Neural crest cell (in vitro differentiated cells): ENCODE measurements at regions not wholly inside any gene's neighbourhood (a gene's known extent, or its start where the extent isn't known, plus 50 kb on each side); places are given as distances from the start of the nearest gene placed in this dataset.

Source experiments
- DNase-seq: peaks from one replicate; pipeline ENCODE4 v3.0.0; 2021; ENCODE audit warnings: low read depth, mixed read lengths, low spot score
- H3K27ac Mint-ChIP-seq: one replicate; pipeline ENCODE4 v1.8.0; 2021; ENCODE audit warnings: mild to moderate bottlenecking, mixed read lengths; ENCODE audit not compliant: unreplicated experiment
- H3K27me3 Mint-ChIP-seq: 2 replicates; pipeline ENCODE4 v1.8.0; 2021; ENCODE audit warnings: low read depth, mild to moderate bottlenecking, mixed read lengths
- H3K36me3 Mint-ChIP-seq: 2 replicates; pipeline ENCODE4 v1.8.0; 2021; ENCODE audit warnings: low read depth, mild to moderate bottlenecking, mixed read lengths
- H3K4me1 Mint-ChIP-seq: 2 replicates; pipeline ENCODE4 v1.8.0; 2021; ENCODE audit warnings: mixed read lengths
- H3K4me3 Mint-ChIP-seq: one replicate; pipeline ENCODE4 v1.8.0; 2021; ENCODE audit warnings: mild to moderate bottlenecking, mixed read lengths
- H3K9me3 Mint-ChIP-seq: 2 replicates; pipeline ENCODE4 v1.8.0; 2021; ENCODE audit warnings: mixed read lengths
- TF ChIP-seq, protein P1 (sequence below): fragments of 200-600 bp; sonication (generic); conservative IDR thresholded peaks from 2 replicates; pipeline ENCODE4 v1.5.0; 2021; ENCODE audit warnings: antibody characterized with exemption, mild to moderate bottlenecking

DNA sequence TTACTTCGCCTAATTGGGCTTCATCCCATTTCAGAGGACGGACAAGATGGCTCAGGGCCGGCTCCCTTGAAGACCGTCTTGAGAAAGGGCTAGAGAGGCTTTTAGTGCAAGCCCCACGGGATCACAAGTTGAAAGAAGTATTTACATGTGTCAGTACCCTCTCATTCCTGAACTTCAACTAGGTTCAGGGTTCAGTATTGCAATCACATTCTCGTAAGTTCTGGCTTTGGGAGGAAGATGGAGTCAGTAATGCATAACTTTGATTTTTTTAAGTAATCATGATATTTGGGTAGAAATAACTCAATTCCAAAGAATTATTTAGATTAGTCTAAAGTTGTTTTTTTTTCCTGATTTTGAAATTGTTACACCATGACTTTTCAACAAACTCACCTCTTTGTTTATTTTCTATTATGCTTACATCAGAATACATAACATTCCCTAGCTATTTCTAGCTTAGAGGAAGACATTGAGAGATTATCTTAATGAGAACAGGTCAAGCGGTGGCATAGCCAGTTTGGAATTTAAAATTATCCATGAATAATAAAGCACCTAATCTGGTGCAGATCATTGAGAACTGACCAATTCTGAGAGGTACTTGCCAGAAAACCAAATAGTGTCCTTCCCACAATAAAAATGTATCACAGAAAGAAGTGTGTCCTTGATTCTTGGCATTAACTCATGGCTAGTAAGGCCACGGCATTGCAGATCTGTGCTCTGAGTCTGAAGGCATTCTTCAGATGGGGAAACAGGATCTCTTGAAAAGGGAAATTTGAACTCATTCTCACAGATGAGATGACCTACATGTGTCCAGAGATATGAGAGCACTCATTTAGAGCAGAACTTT, 92.1 kb upstream of the BLID start:
- TF ChIP-seq, protein P1, sequence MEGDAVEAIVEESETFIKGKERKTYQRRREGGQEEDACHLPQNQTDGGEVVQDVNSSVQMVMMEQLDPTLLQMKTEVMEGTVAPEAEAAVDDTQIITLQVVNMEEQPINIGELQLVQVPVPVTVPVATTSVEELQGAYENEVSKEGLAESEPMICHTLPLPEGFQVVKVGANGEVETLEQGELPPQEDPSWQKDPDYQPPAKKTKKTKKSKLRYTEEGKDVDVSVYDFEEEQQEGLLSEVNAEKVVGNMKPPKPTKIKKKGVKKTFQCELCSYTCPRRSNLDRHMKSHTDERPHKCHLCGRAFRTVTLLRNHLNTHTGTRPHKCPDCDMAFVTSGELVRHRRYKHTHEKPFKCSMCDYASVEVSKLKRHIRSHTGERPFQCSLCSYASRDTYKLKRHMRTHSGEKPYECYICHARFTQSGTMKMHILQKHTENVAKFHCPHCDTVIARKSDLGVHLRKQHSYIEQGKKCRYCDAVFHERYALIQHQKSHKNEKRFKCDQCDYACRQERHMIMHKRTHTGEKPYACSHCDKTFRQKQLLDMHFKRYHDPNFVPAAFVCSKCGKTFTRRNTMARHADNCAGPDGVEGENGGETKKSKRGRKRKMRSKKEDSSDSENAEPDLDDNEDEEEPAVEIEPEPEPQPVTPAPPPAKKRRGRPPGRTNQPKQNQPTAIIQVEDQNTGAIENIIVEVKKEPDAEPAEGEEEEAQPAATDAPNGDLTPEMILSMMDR, result no peak
- H3K27ac Mint-ChIP-seq, result no peak overlapping the region
- H3K4me1 Mint-ChIP-seq, result peaks cover 8% of the 10 kb centered on the region
- no peak for DNase-seq
- no peak overlapping the region for H3K4me3 Mint-ChIP-seq
- H3K9me3 Mint-ChIP-seq, result peaks cover 3% of the 10 kb centered on the region
- H3K36me3 Mint-ChIP-seq, result no peaks in the 10 kb centered on the region
- H3K27me3 Mint-ChIP-seq, result peaks cover 11% of the 10 kb centered on the region

DNA sequence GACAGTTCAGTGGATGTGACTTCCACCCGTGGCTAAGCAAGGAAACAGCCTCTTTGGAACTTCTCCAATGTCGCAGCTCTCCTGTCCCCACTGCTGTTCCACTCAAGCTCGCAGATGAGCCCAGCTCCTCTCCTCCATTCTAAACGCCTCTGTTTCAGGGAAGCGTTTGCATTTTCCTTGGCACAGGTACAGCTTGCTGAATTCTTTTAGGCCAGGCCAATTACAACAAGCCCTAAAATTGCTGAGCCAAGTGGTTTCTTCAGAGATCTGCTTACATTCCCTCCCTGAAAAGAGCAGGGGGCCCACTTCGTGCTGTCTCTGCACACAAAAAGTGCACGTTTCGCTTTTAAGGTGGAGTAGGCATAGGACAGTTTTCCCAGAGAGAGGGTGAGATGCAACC, 91.5 kb upstream of the BLID start:
- peaks cover 14% of the 10 kb centered on the region for H3K4me1 Mint-ChIP-seq

DNA sequence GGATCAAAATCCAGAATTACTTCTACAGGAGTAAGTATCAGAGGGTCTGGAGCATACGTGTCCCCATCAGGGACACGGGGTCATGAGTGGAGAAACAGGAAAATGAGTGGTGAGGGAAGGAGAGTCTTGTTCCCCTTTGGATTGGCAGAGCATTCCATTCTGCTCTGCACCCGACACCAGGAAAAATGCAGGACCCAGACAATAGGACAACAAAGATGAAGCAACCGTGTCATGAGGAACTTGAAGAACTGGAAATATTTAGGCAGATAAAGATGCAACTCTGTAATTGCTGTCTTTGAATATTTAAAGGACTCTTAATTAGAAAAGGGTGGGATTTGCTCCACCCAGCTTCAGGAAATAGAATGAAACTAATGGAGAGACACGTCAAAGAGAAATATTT, 89.0 kb upstream of the BLID start:
- peaks cover 11% of the 10 kb centered on the region for H3K27me3 Mint-ChIP-seq

More for the DNA sequence above, 91.5 kb upstream of the BLID start:
- peaks cover 3% of the 10 kb centered on the region for H3K9me3 Mint-ChIP-seq
- H3K27me3 Mint-ChIP-seq, result peaks cover 11% of the 10 kb centered on the region
- H3K4me3 Mint-ChIP-seq, result no peak overlapping the region
- H3K27ac Mint-ChIP-seq, result no peak overlapping the region
- DNase-seq, result no peak
- TF ChIP-seq, protein P1, result no peak
- H3K36me3 Mint-ChIP-seq, result no peaks in the 10 kb centered on the region

DNA sequence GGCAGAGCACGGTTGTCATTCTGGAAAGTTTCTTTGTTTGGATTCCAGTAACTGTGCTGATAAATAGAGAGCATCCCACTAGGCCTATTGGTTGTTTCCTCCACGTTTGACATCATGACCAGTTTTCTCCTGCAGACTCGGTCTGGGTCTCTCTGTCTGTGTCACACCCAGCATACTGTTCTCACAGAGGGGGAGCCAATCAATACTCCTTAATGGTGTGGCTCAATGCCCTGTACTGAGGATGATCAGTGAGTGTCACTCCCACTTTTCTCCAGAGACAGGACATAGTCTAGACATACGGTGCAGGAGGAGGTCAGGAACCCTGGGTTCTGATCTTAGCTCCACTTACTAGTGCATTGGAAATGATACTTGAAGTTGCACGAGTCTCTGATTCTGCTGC, 88.2 kb upstream of the BLID start:
- no peak overlapping the region for H3K27ac Mint-ChIP-seq
- peaks cover 3% of the 10 kb centered on the region for H3K9me3 Mint-ChIP-seq
- TF ChIP-seq, protein P1, result no peak
- peaks cover 11% of the 10 kb centered on the region for H3K27me3 Mint-ChIP-seq
- peaks cover 12% of the 10 kb centered on the region for H3K4me1 Mint-ChIP-seq
- H3K4me3 Mint-ChIP-seq, result no peak overlapping the region
- no peaks in the 10 kb centered on the region for H3K36me3 Mint-ChIP-seq
- no peak for DNase-seq

More for the DNA sequence above, 89.0 kb upstream of the BLID start:
- TF ChIP-seq, protein P1, result no peak
- H3K4me1 Mint-ChIP-seq, result peaks cover 14% of the 10 kb centered on the region
- H3K4me3 Mint-ChIP-seq, result no peak overlapping the region
- no peaks in the 10 kb centered on the region for H3K36me3 Mint-ChIP-seq
- peaks cover 3% of the 10 kb centered on the region for H3K9me3 Mint-ChIP-seq
- no peak overlapping the region for H3K27ac Mint-ChIP-seq
- no peak for DNase-seq

DNA sequence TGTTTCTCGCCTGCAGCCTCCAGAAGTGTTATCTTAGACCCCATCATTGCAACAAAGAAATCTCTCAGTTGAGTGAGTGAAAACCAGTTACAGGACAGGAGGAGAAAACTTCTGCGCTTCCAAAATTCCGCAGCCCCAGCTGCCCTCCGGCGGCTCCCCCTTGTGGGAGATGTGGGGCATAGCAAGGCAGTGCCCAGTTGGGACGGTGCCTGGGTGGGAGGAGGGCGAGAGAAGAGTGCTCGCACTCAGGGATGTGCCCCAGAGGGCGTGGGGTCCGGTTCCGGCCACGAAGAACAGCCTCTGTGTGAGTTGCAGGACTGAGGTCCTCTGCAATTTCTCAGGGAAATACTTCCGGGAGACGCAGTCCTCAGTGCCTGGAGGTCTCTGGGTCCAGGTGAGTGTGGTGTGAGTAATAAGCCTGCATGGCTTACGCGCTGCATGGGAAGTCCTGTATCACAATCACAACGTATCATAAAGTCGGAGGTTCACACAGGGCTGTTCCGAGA, 87.0 kb upstream of the BLID start:
- DNase-seq, result peak; percentile 81
- TF ChIP-seq, protein P1, result peak; percentile 96
- Mint-ChIP-seq H3K4me3 (peak overlapping the region; percentile 64), H3K9me3 (peaks cover 3% of the 10 kb centered on the region), H3K4me1 (peaks cover 17% of the 10 kb centered on the region), H3K27ac (peak overlapping the region; percentile 86), H3K27me3 (peaks cover 11% of the 10 kb centered on the region), H3K36me3 (no peaks in the 10 kb centered on the region)
